WI38 (cell line): ENCODE measurements at regions not wholly inside any gene's neighbourhood (a gene's known extent, or its start where the extent isn't known, plus 50 kb on each side); places are given as distances from the start of the nearest gene placed in this dataset.

Experiments used
- H3K4me3 ChIP-seq: 2 replicates; pipeline ENCODE4 v1.5.1; 2011; ENCODE audit warnings: low read depth, mild to moderate bottlenecking, control low read depth, low read length
- CTCF ChIP-seq: IDR thresholded peaks from 2 replicates; pipeline ENCODE4 v1.5.1; 2012; ENCODE audit warnings: low read depth, mild to moderate bottlenecking, control low read depth, low read length

- no peak overlapping the region for H3K4me3 ChIP-seq
- TF ChIP-seq CTCF: no peak
Measured at GRCh38 chr11:104705490-104706190, 192.6 kb downstream of the CASP12 start.

DNA sequence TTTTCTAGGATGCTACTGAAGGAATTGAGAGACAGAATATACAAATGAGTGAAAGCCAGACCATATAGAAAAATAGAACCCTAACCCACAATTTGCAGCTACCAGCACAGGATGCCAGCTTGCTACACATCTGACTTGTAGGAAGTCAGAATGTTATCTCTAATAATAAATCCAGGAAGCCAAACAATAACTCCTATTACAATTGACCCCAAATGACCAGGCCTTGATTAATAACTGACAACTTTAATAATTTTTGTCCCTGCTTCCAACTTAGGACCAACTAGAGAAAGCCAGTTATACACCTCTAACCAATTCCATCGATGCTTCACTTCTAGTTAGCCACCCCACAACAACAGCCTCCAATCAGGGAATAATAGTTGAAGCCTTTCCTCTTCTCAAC is 193.4 kb downstream of the CASP12 start:
- no peak for TF ChIP-seq CTCF
- no peak overlapping the region for H3K4me3 ChIP-seq

DNA sequence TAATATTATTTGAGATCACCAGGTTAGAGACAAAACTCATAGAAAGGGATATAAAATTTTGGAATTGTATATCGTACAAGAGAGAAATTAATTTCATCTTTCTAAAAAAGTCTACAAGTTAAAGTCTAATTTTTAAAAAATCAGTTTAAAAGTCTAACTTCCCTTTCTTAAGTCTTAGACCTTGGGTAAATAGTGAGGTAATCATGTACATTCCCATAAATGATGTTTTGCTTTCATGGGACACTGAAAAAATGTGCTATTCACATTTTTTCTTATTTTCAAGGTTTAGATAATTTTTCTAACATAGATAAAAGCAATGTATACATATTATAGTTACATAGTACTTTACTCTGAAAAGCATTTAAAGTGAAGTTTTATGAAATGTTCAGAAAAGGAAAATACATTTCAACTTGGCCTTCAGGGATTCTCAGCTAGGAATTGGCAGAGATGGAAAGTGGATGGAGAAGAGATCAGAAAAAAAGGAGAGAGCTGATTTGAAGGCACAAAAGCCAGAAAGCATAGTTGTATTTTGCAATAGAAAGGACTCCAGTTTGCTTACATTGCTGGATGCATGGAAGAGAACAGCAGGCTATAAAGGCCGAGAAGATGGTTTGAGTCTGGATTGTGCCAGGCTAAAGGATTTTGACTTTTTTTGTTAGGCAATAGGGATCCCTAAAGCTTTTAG is 194.0 kb downstream of the CASP12 start:
- H3K4me3 ChIP-seq: no peak overlapping the region
- no peak for TF ChIP-seq CTCF

DNA sequence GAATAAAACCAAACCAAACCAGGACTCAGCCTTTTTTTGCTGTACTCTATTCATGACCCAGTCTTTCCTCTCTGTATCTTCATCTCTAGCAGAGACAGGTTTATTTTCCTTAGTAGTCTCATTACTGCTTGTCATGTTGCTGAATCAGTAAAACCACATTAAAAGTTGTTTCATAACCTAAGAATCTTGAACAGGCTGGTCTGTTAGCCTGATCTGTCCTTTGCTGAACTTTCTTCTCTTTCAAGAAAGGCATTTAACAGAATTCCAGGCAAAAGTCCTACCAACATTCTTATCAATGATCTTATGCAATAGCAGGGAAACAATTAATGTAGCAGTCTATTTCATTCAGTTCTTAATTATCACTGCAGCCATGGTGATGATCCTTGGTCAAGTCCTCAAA is 197.7 kb downstream of the CASP12 start:
- H3K4me3 ChIP-seq: no peak overlapping the region
- no peak for TF ChIP-seq CTCF

GRCh38 chr11:104699981-104700380 is 198.3 kb downstream of the CASP12 start:
- H3K4me3 ChIP-seq: no peak overlapping the region
- no peak for TF ChIP-seq CTCF

GRCh38 chr11:104695065-104695463 is 203.2 kb downstream of the CASP12 start:
- no peak overlapping the region for H3K4me3 ChIP-seq
- no peak for TF ChIP-seq CTCF

DNA sequence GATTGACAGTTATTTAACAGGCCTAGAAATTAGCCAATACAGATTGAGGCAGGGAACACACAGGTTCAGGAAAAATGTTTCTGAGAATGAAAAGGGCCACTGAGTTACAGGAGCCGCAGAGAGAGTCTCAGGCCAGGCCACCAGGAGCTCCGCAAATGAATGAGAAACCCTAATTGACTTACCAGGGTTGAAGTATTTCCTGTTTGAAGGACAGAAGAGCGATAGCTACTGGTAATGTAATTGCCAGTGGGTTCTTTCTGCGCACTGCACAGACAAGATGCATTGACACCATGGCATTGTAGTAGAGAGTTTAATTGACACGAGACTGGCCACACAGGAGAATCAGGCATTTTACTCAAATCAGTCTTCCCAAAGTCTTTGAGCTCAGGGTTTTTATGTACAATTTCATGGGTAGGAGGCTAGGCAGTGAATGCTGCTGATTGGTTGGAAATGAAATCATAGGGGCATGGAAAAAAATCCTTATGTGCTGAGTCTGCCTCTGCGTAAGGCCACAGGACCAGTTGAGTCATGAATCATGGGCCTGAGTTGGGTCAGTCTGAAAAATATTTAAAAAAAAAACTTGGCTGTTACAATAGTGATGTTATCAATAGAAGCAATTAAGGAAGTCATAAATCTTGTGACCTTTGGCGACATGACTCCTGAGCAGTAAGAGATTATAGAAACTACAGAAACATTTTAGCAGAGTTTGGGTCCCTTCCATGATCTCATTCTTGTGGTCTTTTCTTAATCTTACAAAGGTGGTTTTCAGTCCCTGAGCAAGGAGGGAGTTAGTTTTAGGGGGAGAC is 203.8 kb downstream of the CASP12 start:
- TF ChIP-seq CTCF: no peak
- H3K4me3 ChIP-seq: no peak overlapping the region
